ENCODE measurements at regions not wholly inside any gene's neighbourhood (a gene's known extent, or its start where the extent isn't known, plus 50 kb on each side); places are given as distances from the start of the nearest gene placed in this dataset.
"Not testable (repeated sequence)": the region's sequence is repeated elsewhere in the genome, so short reads cannot be mapped to it uniquely, and the experiment has no call there.

DNA sequence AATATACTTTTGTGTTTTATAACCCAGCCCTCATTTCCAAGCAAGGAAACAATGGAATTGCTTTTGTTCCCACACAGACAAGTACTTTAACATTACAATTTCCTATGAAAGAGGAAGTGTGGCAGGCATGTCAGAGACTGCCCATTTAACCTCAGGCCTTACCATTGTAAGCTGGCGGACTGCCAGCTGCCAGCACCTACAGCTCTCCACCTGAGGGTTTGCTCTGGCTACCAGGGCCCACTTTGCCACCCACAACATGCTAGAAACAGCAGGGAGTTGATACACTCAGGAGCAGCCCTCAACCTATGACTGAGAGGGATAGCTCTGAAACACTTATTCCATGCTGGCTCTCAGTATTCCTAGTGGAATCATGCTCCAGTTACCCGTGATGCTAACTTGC is 152.3 kb upstream of the PRDX4 start:
- DNase-seq (no peak), ATAC-seq (ENCODE audit: poor library complexity) (no peak)
- Mint-ChIP-seq H3K9me3 (no peaks in the 10 kb centered on the region), H3K4me3 (no peak overlapping the region), H3K27ac (no peak overlapping the region), H3K27me3 (no peaks in the 10 kb centered on the region), H3K36me3 (ENCODE audit: low read depth) (no peaks in the 10 kb centered on the region), H3K4me1 (ENCODE audit: low read depth) (no peaks in the 10 kb centered on the region)
- Histone ChIP-seq H3K4me3 (ENCODE audit: low read length) (no peak overlapping the region), H3K27ac (ENCODE audit: low read depth in 1 of 2, low read length in 2 of 2) (no peak overlapping the region), H3K4me1 (ENCODE audit: insufficient read depth, low read length) (no peaks in the 10 kb centered on the region), H3K9me3 (ENCODE audit: control insufficient read depth in 1 of 2, insufficient read depth in 1 of 2, low read length in 2 of 2) (no peaks in the 10 kb centered on the region), H3K27me3 (ENCODE audit: control insufficient read depth in 1 of 2, insufficient read depth in 2 of 2, low read length in 2 of 2) (no peaks in the 10 kb centered on the region), H3K36me3 (ENCODE audit: insufficient read depth, low read length) (no peaks in the 10 kb centered on the region)
- intact Hi-C loops (cut with DNase I, micrococcal nuclease) = no loop called here
- TF ChIP-seq, protein P1, sequence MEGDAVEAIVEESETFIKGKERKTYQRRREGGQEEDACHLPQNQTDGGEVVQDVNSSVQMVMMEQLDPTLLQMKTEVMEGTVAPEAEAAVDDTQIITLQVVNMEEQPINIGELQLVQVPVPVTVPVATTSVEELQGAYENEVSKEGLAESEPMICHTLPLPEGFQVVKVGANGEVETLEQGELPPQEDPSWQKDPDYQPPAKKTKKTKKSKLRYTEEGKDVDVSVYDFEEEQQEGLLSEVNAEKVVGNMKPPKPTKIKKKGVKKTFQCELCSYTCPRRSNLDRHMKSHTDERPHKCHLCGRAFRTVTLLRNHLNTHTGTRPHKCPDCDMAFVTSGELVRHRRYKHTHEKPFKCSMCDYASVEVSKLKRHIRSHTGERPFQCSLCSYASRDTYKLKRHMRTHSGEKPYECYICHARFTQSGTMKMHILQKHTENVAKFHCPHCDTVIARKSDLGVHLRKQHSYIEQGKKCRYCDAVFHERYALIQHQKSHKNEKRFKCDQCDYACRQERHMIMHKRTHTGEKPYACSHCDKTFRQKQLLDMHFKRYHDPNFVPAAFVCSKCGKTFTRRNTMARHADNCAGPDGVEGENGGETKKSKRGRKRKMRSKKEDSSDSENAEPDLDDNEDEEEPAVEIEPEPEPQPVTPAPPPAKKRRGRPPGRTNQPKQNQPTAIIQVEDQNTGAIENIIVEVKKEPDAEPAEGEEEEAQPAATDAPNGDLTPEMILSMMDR (IDR thresholded peaks at IDR 0.05) = no peak
- ChIA-PET CTCF (no interaction called here), POLR2A (no interaction called here)

DNA sequence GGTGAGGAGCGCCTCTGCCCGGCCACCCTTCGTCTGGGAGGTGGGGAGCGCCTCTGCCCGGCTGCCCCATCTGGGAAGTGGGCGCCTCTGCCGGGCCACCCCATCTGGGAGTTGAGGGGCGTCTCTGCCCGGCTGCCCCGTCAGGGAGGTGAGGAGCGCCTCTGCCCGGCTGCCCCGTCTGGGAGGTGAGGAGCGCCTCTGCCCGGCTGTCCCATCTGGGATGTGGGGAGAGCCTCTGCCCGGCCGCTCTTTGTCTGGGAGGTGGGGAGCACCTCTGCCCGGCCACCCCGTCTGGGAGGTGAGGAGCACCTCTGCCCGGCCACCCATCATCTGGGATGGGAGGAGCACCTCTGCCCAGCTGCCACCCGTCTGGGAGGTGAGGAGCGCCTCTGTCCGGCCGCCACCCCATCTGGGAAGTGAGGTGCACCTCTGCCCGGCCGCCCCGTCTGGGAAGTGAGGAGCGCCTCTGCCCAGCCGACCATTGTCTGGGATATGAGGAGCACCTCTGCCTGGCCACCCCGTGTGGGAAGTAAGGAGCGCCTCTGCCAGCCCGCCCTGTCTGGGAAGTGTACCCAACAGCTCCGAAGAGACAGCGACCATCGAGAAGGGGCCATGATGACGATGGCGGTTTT is 144.2 kb upstream of the PRDX4 start:
- DNase-seq = peak in 1 of 14 experiments; percentile 3
- ATAC-seq (ENCODE audit: poor library complexity); CTCF ChIA-PET; H3K9me3 ChIP-seq (ENCODE audit: control insufficient read depth in 1 of 2, insufficient read depth in 1 of 2, low read length in 2 of 2); POLR2A ChIA-PET; H3K27ac Mint-ChIP-seq; intact Hi-C loops (cut with DNase I, micrococcal nuclease); H3K4me1 Mint-ChIP-seq (ENCODE audit: low read depth); H3K4me3 Mint-ChIP-seq; H3K36me3 Mint-ChIP-seq (ENCODE audit: low read depth); H3K27ac ChIP-seq (ENCODE audit: low read depth in 1 of 2, low read length in 2 of 2); H3K27me3 Mint-ChIP-seq; H3K9me3 Mint-ChIP-seq; H3K27me3 ChIP-seq (ENCODE audit: control insufficient read depth in 1 of 2, insufficient read depth in 2 of 2, low read length in 2 of 2); H3K36me3 ChIP-seq (ENCODE audit: insufficient read depth, low read length); H3K4me1 ChIP-seq (ENCODE audit: insufficient read depth, low read length); H3K4me3 ChIP-seq (ENCODE audit: low read length): not testable (repeated sequence)

DNA sequence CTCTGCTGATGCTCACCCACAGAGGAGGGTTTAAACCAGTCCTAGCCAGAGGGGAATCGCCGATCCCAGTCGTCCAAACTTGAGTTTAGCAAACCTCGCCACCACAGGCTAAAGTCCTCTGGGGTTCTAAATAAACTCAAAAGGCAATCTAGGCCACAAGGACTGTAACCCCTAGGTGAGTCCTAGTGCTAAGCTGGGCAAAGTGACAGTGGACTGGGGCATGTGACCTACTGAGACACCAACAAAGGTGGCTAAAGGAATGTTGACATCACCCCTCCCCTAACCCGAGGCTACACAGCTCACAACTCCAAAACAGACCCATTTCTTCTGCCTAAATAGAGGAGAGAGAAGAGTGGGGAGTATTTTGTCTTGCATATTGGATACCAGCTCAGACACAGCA is 142.8 kb upstream of the PRDX4 start:
- POLR2A ChIA-PET = no interaction called here
- H3K27ac ChIP-seq (ENCODE audit: low read depth in 1 of 2, low read length in 2 of 2) = no peak overlapping the region
- no peaks in the 10 kb centered on the region for H3K36me3 ChIP-seq (ENCODE audit: insufficient read depth, low read length)
- no peaks in the 10 kb centered on the region for H3K27me3 Mint-ChIP-seq
- H3K36me3 Mint-ChIP-seq (ENCODE audit: low read depth) = no peaks in the 10 kb centered on the region
- no peak overlapping the region for H3K4me3 Mint-ChIP-seq
- H3K27ac Mint-ChIP-seq = no peak overlapping the region
- H3K9me3 Mint-ChIP-seq = no peaks in the 10 kb centered on the region
- CTCF ChIA-PET = no interaction called here
- no peak for ATAC-seq (ENCODE audit: poor library complexity)
- H3K4me1 Mint-ChIP-seq (ENCODE audit: low read depth) = no peaks in the 10 kb centered on the region
- peaks cover 0 to 10% of the 10 kb centered on the region in 2 experiments for H3K27me3 ChIP-seq (ENCODE audit: control insufficient read depth in 1 of 2, insufficient read depth in 2 of 2, low read length in 2 of 2)
- DNase-seq = no peak
- TF ChIP-seq, protein P1 (IDR thresholded peaks at IDR 0.05) = no peak
- peaks cover 0 to 9% of the 10 kb centered on the region in 2 experiments for H3K9me3 ChIP-seq (ENCODE audit: control insufficient read depth in 1 of 2, insufficient read depth in 1 of 2, low read length in 2 of 2)
- intact Hi-C loops (cut with DNase I, micrococcal nuclease) = no loop called here
- no peak overlapping the region for H3K4me3 ChIP-seq (ENCODE audit: low read length)
- no peaks in the 10 kb centered on the region for H3K4me1 ChIP-seq (ENCODE audit: insufficient read depth, low read length)

DNA sequence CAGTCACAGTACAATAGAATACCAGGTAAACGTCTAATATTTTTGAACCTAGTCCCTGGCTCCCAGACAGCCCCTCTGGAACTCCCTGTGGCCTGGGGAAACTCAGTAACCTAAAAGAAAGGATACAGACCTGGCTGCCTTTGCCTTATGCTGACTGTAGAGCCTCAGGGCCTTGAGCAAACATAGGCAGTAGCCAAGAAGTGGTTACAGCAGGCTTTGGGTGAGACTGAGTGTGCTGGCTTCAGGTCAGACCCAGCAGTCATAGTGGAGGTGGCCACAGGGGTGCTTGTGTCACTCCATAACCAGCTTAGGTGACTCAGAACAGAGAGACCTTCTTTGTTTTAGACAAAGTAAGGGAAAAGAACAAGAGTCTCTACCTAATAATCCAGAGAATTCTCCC is 141.8 kb upstream of the PRDX4 start:
- TF ChIP-seq, protein P1 (IDR thresholded peaks at IDR 0.05) = no peak
- peaks cover 0 to 10% of the 10 kb centered on the region in 2 experiments for H3K27me3 ChIP-seq (ENCODE audit: control insufficient read depth in 1 of 2, insufficient read depth in 2 of 2, low read length in 2 of 2)
- H3K27ac ChIP-seq (ENCODE audit: low read depth in 1 of 2, low read length in 2 of 2) = no peak overlapping the region
- no peak for ATAC-seq (ENCODE audit: poor library complexity)
- H3K9me3 ChIP-seq (ENCODE audit: control insufficient read depth in 1 of 2, insufficient read depth in 1 of 2, low read length in 2 of 2) = peaks cover 0 to 9% of the 10 kb centered on the region in 2 experiments
- no peaks in the 10 kb centered on the region for H3K36me3 ChIP-seq (ENCODE audit: insufficient read depth, low read length)
- DNase-seq = no peak
- no peak overlapping the region for H3K4me3 ChIP-seq (ENCODE audit: low read length)
- Mint-ChIP-seq H3K27ac (no peak overlapping the region), H3K4me1 (ENCODE audit: low read depth) (no peaks in the 10 kb centered on the region), H3K36me3 (ENCODE audit: low read depth) (no peaks in the 10 kb centered on the region), H3K4me3 (no peak overlapping the region), H3K27me3 (no peaks in the 10 kb centered on the region), H3K9me3 (no peaks in the 10 kb centered on the region)
- intact Hi-C loops (cut with DNase I, micrococcal nuclease) = no loop called here
- CTCF ChIA-PET = no interaction called here
- POLR2A ChIA-PET = no interaction called here
- no peaks in the 10 kb centered on the region for H3K4me1 ChIP-seq (ENCODE audit: insufficient read depth, low read length)
